ENCODE measurements at regions not wholly inside any gene's neighbourhood (a gene's known extent, or its start where the extent isn't known, plus 50 kb on each side); places are given as distances from the start of the nearest gene placed in this dataset.

DNA sequence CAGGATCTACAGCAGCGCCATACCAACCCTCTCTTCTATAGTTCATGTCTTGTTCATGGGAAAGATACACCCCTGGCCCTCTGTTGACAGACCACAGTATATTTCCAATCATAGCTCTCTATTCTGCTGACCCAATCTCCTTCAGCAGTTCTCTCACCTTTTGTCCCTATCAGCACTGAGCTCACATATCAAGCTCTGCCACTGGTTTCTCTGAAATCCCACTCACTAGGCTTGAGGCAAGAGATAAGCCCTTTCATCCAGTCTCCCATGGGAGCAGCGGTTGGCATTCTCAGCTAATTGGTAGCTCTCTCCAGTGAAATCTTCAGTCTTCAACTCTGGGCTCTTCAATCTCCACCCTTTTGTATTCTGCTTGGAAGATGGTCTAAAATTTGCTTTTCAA, 313.4 kb downstream of the GJA1 start:
- TF ChIP-seq EZH2 (IDR thresholded peaks at IDR 0.05; ENCODE audit: insufficient read depth, poor library complexity, severe bottlenecking) (no peak), EZH2phosphoT487 (IDR thresholded peaks at IDR 0.05; ENCODE audit: insufficient read depth, low read depth) (no peak)
